Dermis microvascular lymphatic vessel endothelial cell (primary cell): ENCODE measurements at regions not wholly inside any gene's neighbourhood (a gene's known extent, or its start where the extent isn't known, plus 50 kb on each side); places are given as distances from the start of the nearest gene placed in this dataset.
"Not testable (repeated sequence)": the region's sequence is repeated elsewhere in the genome, so short reads cannot be mapped to it uniquely, and the experiment has no call there.

Source experiments
- DNase-seq, 2 donors: peaks; one replicate each; pipeline versions ENCODE4 v3.0.0 to v3.0.0-alpha.2; 2010; ENCODE audit warnings: low read depth in 2 of 2

GRCh38 chr1:103469801-103470200, 55.7 kb upstream of the RNPC3 start:
- DNase-seq: no peak

DNA sequence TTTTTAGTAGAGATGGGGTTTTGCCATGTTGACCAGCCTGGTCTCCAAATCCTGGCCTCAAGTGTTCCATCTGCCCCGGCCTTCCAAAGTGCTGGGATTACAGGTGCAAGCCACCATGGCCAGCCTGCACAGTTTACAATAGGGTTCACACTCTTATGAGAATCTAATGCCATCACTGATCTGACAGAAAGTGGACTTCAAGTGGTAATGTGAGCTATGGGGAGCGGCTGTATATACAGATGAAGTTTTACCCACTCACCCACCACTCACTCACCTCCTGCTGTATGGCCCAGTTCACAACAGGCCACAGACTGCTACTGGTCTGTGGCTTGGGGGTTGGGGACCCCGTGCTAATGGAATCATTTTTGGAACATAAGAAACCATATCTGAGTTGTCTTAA, 58.4 kb upstream of the RNPC3 start:
- no peak for DNase-seq

GRCh38 chr1:103461161-103462105, 64.1 kb upstream of the RNPC3 start:
- peak in 1 of 2 donors; percentile 12 for DNase-seq

DNA sequence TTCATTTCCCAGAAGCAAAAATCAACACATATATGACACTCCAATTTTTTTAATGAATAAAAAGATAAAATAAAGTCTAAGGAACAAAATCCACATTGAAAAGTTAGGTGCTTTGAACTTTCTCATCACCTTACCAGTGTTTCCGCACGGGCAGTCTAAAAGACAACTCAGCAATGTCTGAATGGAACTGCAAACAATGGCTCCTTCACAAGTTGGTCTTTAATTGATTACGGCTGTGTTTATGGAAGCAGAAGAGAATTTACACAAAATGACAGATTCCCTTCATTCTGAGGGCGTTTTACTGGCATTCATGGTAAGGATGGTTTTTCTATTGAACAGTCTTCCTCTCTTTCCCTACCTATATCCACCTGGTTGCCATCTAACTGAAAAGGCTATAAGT, 65.0 kb upstream of the RNPC3 start:
- no peak for DNase-seq

DNA sequence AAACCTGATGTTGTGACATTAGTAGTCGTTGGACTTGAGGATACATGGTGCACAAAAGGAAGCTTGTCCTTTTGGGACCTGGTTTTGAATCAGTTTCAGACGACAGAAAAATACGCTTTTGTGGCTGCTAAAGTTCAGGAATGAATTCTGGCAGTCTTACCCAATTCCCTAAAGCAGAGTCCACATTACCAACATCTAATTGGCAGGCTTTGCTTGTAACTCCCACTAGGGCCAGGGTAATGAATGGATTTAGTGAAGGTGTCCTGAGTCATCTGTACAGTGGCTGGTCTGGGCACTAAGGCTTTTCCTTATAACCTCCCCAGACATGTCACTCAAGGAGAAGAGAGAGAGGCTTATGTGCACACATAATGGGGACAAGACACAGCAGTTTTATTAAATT, 66.2 kb upstream of the RNPC3 start:
- DNase-seq: no peak

GRCh38 chr1:103457886-103458455, 67.5 kb upstream of the RNPC3 start:
- DNase-seq: no peak

DNA sequence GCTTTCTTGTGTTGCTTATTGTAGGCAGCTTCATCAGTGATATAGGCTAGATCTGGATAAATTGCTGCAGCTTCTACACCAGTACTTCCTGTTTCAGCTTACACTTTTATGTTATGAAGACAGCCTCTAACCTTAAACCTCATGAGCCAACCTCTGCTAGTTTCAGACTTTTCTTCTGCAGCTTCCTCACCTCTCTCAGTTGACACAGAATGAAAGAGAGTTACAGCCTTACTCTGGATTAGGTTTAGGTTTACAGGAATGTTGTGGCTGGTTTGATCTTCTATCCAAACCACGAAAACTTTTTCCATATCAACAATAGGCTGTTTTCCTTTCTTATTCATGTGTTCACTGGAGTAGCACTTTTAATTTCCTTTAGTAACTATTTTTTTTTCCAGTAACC, 76.9 kb upstream of the RNPC3 start:
- DNase-seq: no peak

DNA sequence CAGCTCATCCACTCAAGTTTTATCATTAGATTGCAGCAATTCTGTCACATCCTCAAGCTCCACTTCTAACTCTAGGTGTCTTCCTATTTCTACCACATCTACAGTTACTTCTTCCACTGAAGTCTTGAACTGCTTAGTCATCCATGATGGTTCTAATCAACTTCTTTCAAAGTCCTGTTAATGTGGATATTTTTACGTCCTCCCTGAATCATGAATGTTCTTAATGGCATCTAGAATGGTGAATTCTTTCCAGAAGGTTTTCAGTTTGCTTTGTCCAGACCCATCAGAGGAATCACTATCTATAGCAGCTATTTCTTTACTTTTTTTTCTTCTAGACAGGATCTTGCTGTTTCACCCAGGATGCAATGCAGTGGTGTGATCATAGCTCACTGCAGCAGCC, 78.0 kb upstream of the RNPC3 start:
- no peak for DNase-seq

DNA sequence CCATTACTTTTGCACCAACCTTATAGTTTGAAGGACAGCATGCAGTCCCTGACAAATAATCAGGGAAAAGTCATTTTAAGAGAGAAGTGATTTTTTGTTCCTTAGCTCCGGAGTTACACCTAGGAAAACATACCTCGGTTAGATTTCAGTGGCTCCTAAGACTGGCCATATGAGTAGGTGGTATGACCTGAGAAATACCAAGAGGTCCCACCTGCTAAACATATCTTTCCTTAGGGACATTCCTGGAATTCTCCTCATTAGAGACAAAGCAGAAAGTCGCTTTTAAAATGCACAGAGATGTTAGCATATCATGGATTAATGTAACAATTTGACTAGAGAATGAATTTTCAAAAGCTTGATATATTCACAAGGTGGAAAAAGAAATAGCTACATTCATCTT, 84.2 kb upstream of the RNPC3 start:
- DNase-seq: no peak

DNA sequence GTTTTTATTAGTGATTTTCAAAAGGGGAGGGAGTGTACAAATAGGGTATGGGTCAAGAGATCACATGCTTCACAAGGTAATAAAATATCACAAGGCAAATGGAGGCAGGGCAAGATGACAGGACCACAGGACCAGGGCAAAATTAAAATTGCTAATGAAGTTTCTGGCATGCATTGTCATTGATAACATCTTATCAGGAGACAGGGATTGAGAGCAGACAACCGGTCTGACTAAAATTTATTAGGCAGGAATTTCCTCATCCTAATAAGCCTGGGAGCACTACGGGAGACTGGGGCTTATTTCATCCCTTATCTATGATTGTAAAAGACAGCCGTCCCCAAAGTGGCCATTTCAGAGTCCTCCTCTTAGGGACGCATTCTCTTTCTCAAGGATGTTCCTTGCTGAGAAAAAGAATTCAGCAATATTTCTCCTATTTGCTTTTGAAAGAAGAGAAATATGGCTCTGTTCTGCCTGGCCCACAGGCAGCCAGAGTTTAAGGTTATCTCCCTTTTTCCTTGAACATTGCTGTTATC, 88.9 kb upstream of the RNPC3 start:
- DNase-seq: not testable (repeated sequence)

- DNase-seq: no peak
Measured at GRCh38 chr1:103435443-103435842, 90.1 kb upstream of the RNPC3 start.

DNA sequence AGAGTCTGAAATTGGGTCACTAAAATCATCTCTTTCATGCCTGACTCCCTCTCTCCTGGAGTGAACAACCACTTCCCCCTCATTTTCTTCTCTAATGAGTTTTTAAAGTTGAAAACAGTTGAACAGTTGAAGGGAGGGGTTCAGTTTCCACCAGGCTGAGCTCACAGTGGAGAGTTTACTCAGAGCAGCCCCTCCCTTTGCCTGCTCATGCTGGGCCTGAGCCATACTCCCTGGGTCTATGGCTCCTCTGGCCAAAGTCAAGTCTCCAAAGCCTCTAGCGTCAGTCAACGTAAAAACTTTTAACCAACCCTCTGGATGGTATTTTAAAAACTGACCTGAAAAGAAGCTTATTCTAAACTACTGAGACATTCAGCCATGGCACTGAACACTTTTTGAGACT, 100.8 kb upstream of the RNPC3 start:
- DNase-seq: no peak

DNA sequence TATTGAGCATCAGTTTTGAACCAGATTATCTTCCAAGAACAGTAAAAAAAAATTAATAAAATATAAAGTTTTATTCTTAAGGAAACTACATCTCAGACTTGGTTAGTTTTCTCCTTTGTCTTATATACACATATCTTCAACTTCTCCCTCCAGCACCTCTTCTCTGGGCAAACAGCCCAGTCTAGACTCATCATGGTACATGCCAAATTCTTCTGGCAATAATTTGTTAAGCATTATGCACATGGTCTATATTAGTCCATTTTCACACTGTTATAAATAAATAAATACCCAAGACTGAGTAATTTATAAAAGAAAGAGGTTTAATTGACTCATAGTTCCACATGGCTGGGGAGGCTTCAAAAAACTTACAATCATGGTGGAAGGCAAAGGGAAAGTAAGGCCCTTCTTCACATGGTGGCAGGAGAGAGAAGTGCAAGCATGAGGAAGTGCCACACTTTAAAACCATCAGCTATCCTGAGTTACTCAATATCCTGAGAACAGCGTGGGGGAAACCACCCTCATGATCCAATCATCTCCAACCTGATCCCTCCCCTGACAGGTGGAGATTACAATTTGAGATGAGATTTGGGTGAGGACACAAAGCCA, 108.7 kb upstream of the RNPC3 start:
- no peak for DNase-seq

DNA sequence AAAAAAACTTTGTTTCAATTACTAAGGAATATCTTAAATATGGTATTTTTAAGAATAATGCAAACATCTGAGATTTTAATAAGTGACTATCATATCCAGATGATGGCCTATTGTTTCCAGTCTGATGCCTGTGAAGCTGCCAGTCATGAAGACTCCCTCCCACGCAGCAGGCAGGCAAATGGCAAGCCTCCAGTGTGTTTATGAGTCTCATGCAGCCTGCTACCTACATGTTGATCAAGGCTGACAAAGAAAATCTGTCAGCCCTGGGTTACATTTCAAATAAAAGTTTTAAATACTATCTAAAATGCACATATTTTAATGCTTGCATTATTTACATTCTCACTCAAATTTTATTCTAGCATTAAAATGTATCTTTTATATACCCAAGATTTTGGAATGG, 137.6 kb upstream of the RNPC3 start:
- DNase-seq: no peak

DNA sequence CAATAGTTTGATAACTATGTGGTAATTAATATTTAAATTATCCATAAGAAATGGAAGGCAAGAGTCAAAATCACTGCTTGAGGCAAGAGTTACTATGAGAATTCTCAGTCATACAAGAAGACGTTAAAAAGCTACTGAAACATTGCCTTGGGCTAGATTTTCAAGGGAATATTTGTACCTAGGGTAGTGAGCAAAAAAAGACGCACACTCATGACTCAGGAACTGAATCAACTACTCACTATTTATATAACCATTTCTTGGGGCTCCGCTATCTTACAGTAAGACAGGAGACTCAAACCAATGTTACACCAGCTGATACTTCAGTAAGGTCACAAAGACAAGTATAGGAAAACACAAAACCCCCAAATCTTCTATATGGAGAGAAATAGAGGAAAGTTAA, 151.5 kb upstream of the RNPC3 start:
- no peak for DNase-seq

GRCh38 chr1:103372866-103373265, 152.6 kb upstream of the RNPC3 start:
- DNase-seq: no peak

- DNase-seq: no peak
Measured at GRCh38 chr1:103371234-103371633, 154.3 kb upstream of the RNPC3 start.

- DNase-seq: no peak
Measured at GRCh38 chr1:103367186-103367585, 158.3 kb upstream of the RNPC3 start.

GRCh38 chr1:103365860-103366569, 159.5 kb upstream of the RNPC3 start:
- no peak for DNase-seq

GRCh38 chr1:103363008-103363365, 162.5 kb upstream of the RNPC3 start:
- DNase-seq: no peak

GRCh38 chr1:103362348-103363007, 163.0 kb upstream of the RNPC3 start:
- DNase-seq: no peak
